ENCODE measurements at regions not wholly inside any gene's neighbourhood (a gene's known extent, or its start where the extent isn't known, plus 50 kb on each side); places are given as distances from the start of the nearest gene placed in this dataset.

GRCh38 chr2:63658176-63658968 lies 69.6 kb downstream of the MDH1 start:
- peaks cover 12% of the 10 kb centered on the region for H3K27me3 Mint-ChIP-seq
- H3K4me1 Mint-ChIP-seq: no peaks in the 10 kb centered on the region
- no peak overlapping the region for H3K4me3 Mint-ChIP-seq
- no peak for DNase-seq
- H3K27ac Mint-ChIP-seq: no peak overlapping the region
- intact Hi-C loops (cut with micrococcal nuclease): no loop called here
- H3K36me3 Mint-ChIP-seq (ENCODE audit: low read depth): no peaks in the 10 kb centered on the region
- H3K9me3 Mint-ChIP-seq: peaks cover 9% of the 10 kb centered on the region

GRCh38 chr2:63660060-63660459 lies 71.3 kb downstream of the MDH1 start:
- Mint-ChIP-seq H3K9me3 (peaks cover 6% of the 10 kb centered on the region), H3K4me3 (no peak overlapping the region), H3K27me3 (peaks cover 12% of the 10 kb centered on the region), H3K4me1 (no peaks in the 10 kb centered on the region), H3K36me3 (ENCODE audit: low read depth) (no peaks in the 10 kb centered on the region), H3K27ac (no peak overlapping the region)
- intact Hi-C loops (cut with micrococcal nuclease): no loop called here
- no peak for DNase-seq

- H3K9me3 Mint-ChIP-seq: peaks cover 6% of the 10 kb centered on the region
- H3K4me3 Mint-ChIP-seq: no peak overlapping the region
- no peak for DNase-seq
- intact Hi-C loops (cut with micrococcal nuclease): no loop called here
- H3K27ac Mint-ChIP-seq: no peak overlapping the region
- H3K36me3 Mint-ChIP-seq (ENCODE audit: low read depth): no peaks in the 10 kb centered on the region
- peaks cover 12% of the 10 kb centered on the region for H3K27me3 Mint-ChIP-seq
- no peaks in the 10 kb centered on the region for H3K4me1 Mint-ChIP-seq
These were observed 72.3 kb downstream of the MDH1 start for GRCh38 chr2:63661076-63661475.

- Mint-ChIP-seq H3K9me3 (no peaks in the 10 kb centered on the region), H3K4me1 (no peaks in the 10 kb centered on the region), H3K27me3 (peaks cover 14% of the 10 kb centered on the region), H3K36me3 (ENCODE audit: low read depth) (no peaks in the 10 kb centered on the region), H3K4me3 (no peak overlapping the region), H3K27ac (no peak overlapping the region)
- DNase-seq: no peak
- intact Hi-C loops (cut with micrococcal nuclease): no loop called here
These were observed 73.5 kb downstream of the MDH1 start for GRCh38 chr2:63662028-63662804.

DNA sequence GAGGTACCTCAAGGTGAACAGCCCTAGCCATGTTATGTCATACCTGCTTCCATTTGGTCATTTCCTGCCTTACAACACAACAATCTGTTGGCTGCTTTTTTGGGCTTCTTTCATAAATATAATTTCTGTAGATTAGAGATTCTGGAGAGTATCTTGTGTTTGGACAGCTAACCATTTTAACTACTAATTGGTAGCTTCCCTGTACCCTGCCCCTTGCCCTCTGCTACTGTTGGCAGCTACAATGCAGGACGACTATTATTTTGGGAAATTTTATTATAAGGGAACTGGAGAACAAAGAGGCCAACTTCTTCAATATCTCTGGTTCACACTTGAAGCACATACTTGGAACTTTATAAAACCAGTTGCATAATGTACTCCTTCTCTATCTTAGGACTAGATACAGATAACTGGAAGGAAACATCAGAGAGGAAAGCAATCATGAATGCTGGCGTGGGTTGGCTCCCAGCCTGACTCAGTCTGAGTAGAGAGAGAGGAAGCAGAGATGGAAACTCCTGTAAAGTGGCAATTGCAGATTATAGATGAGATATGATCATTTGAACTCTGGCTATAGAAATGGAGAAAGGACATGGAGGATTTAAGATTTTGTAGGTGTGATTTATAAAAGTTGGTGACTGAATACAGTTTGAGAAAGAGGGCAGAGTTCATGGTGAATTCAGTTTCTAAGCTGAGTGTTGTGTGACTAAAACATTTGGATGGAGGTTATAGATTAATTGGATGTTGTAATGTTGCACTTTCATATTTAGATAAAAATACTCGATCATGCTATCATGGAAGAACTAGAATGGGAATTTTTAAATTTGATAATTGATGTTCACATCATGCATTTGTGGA lies 74.5 kb downstream of the MDH1 start:
- no peaks in the 10 kb centered on the region for H3K36me3 Mint-ChIP-seq (ENCODE audit: low read depth)
- no peak overlapping the region for H3K4me3 Mint-ChIP-seq
- H3K27me3 Mint-ChIP-seq: peaks cover 17% of the 10 kb centered on the region
- H3K4me1 Mint-ChIP-seq: no peaks in the 10 kb centered on the region
- DNase-seq: no peak
- no peaks in the 10 kb centered on the region for H3K9me3 Mint-ChIP-seq
- intact Hi-C loops (cut with micrococcal nuclease): no loop called here
- no peak overlapping the region for H3K27ac Mint-ChIP-seq

DNA sequence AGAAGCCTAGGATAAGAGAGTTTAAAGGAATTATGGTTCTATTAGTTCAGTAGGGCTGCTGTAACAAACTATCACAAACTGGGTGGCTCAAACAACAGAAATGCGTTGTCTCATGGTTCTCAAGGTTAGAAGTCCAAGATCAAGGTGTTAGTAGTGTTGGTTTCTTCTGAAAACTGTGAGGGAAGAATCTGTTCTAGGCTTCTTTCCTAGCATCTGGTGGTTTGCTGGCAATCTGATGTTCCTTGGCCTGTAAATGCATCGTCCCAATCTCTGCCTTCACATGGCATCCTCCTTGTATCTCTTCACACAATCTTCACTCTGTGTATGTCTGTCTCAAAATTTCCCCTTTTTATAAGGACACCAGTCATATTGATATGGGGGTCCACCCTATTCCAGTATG lies 76.3 kb downstream of the MDH1 start:
- Mint-ChIP-seq H3K4me3 (no peak overlapping the region), H3K36me3 (ENCODE audit: low read depth) (no peaks in the 10 kb centered on the region), H3K27ac (no peak overlapping the region), H3K4me1 (no peaks in the 10 kb centered on the region), H3K9me3 (no peaks in the 10 kb centered on the region), H3K27me3 (peaks cover 23% of the 10 kb centered on the region)
- intact Hi-C loops (cut with micrococcal nuclease): no loop called here
- DNase-seq: no peak

- DNase-seq: no peak
- no peaks in the 10 kb centered on the region for H3K36me3 Mint-ChIP-seq (ENCODE audit: low read depth)
- H3K4me1 Mint-ChIP-seq: no peaks in the 10 kb centered on the region
- H3K4me3 Mint-ChIP-seq: no peak overlapping the region
- H3K27ac Mint-ChIP-seq: no peak overlapping the region
- H3K27me3 Mint-ChIP-seq: peaks cover 25% of the 10 kb centered on the region
- intact Hi-C loops (cut with micrococcal nuclease): no loop called here
- no peaks in the 10 kb centered on the region for H3K9me3 Mint-ChIP-seq
These were observed 77.2 kb downstream of the MDH1 start for GRCh38 chr2:63665846-63666475.

- no peaks in the 10 kb centered on the region for H3K36me3 Mint-ChIP-seq (ENCODE audit: low read depth)
- no peak overlapping the region for H3K4me3 Mint-ChIP-seq
- H3K4me1 Mint-ChIP-seq: no peaks in the 10 kb centered on the region
- intact Hi-C loops (cut with micrococcal nuclease): no loop called here
- H3K27ac Mint-ChIP-seq: no peak overlapping the region
- H3K9me3 Mint-ChIP-seq: no peaks in the 10 kb centered on the region
- peak; percentile 36 for DNase-seq
- H3K27me3 Mint-ChIP-seq: peaks cover 22% of the 10 kb centered on the region
These were observed 78.5 kb downstream of the MDH1 start for GRCh38 chr2:63667132-63667700.

- intact Hi-C loops (cut with micrococcal nuclease): no loop called here
- H3K4me3 Mint-ChIP-seq: no peak overlapping the region
- peak; percentile 22 for DNase-seq
These were observed 79.2 kb downstream of the MDH1 start for GRCh38 chr2:63668000-63668399.

DNA sequence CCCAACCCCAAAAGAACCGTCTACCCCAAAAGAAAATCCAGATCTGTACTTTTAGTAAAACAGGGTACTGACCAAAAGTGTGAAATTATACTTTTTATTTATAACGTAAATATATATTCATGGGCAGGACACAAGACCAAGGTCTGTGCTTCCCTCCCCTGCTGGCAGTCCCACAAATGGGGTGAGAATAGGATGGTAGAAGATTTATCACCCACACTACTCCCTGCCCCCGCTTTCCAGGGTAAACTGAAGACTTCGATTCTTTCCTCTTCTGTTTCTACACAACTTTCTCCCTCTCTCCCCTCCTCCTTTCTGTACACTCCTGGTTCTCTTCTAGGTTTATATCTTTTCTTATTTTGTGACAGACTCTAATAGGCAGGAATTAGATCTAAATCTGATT lies 79.7 kb downstream of the MDH1 start:
- intact Hi-C loops (cut with micrococcal nuclease): no loop called here
- no peaks in the 10 kb centered on the region for H3K9me3 Mint-ChIP-seq
- H3K4me1 Mint-ChIP-seq: no peaks in the 10 kb centered on the region
- no peak overlapping the region for H3K4me3 Mint-ChIP-seq
- peak; percentile 33 for DNase-seq
- H3K27me3 Mint-ChIP-seq: peaks cover 22% of the 10 kb centered on the region
- no peak overlapping the region for H3K27ac Mint-ChIP-seq
- H3K36me3 Mint-ChIP-seq (ENCODE audit: low read depth): no peaks in the 10 kb centered on the region

More at GRCh38 chr2:63668000-63668399, 79.2 kb downstream of the MDH1 start:
- H3K36me3 Mint-ChIP-seq (ENCODE audit: low read depth): no peaks in the 10 kb centered on the region
- H3K4me1 Mint-ChIP-seq: no peaks in the 10 kb centered on the region
- no peaks in the 10 kb centered on the region for H3K9me3 Mint-ChIP-seq
- H3K27me3 Mint-ChIP-seq: peaks cover 20% of the 10 kb centered on the region
- no peak overlapping the region for H3K27ac Mint-ChIP-seq

- intact Hi-C loops (cut with micrococcal nuclease): no loop called here
- Mint-ChIP-seq H3K9me3 (no peaks in the 10 kb centered on the region), H3K27ac (no peak overlapping the region), H3K36me3 (ENCODE audit: low read depth) (no peaks in the 10 kb centered on the region), H3K4me1 (no peaks in the 10 kb centered on the region), H3K4me3 (no peak overlapping the region), H3K27me3 (peaks cover 20% of the 10 kb centered on the region)
- no peak for DNase-seq
These were observed 80.8 kb downstream of the MDH1 start for GRCh38 chr2:63669596-63669995.

DNA sequence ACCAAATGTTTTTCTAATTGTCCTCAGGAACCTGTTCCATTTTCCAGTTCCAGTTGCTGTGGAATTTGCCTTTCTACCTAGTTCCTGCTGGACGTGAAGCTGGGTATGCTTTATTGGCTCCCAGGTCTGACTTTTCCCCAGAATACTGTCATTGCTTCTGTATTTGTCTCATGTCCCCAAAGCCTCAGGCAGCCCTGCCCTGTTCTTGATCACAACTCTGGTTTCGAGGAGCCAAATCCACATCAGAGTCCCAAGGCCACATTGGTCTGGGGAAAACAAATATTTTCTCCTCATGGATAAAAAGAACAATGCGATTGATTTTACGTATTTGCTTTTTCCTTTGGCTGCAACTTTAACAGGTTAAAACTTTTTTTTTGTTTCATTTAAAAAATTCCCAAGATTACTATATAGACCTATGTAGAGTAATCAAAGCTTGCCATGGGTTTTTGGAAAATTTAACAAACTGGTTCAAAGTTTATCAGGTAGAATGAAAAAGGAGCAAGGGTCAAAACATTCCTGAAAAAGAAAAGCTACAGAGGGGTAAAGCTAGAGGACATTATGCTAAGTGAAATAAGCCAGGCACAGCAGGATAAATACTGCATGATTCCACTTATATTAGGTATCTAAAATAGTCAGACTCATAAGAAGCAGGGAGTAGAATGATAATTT lies 85.2 kb downstream of the MDH1 start:
- peak; percentile 20 for DNase-seq
- H3K36me3 Mint-ChIP-seq (ENCODE audit: low read depth): no peaks in the 10 kb centered on the region
- H3K27me3 Mint-ChIP-seq: peaks cover 15% of the 10 kb centered on the region
- intact Hi-C loops (cut with micrococcal nuclease): no loop called here
- no peak overlapping the region for H3K27ac Mint-ChIP-seq
- H3K4me1 Mint-ChIP-seq: peaks cover 2% of the 10 kb centered on the region
- no peak overlapping the region for H3K4me3 Mint-ChIP-seq
- no peaks in the 10 kb centered on the region for H3K9me3 Mint-ChIP-seq

GRCh38 chr2:63675026-63675425 lies 86.3 kb downstream of the MDH1 start:
- intact Hi-C loops (cut with micrococcal nuclease): no loop called here
- Mint-ChIP-seq H3K27ac (no peak overlapping the region), H3K36me3 (ENCODE audit: low read depth) (no peaks in the 10 kb centered on the region), H3K4me1 (peaks cover 2% of the 10 kb centered on the region), H3K27me3 (peaks cover 16% of the 10 kb centered on the region), H3K4me3 (no peak overlapping the region), H3K9me3 (no peaks in the 10 kb centered on the region)
- peak; percentile 31 for DNase-seq

Measured in activated CD4-positive, alpha-beta T cell treated with anti-CD3 and anti-CD28 coated beads, Interleukin-2, amount 10 ng/mL, durations not matched to agents 24 days and 14 days (primary cell).